ENCODE measurements at regions not wholly inside any gene's neighbourhood (a gene's known extent, or its start where the extent isn't known, plus 50 kb on each side); places are given as distances from the start of the nearest gene placed in this dataset.

DNA sequence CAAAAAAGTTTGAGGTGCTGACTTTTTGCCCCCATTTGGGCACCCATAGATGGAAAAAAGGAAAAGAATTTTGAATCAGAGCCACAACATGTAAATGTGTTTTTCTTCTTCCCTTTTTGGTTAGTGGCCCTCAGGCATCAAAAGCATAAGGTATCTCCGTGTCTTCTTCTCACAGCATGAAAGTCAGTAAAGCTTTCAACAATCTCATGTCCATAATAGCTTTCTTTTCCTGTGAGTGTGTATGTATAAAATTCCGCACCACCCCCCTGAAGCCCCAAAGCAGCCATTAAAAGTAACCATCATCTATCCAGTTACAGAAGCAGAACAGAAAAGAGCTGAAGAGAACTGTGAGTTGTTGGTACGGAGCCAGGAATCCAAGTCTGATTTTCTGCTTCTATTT lies 1539.7 kb upstream of the ACVR2A start (continued):
- TF ChIP-seq, protein P1, sequence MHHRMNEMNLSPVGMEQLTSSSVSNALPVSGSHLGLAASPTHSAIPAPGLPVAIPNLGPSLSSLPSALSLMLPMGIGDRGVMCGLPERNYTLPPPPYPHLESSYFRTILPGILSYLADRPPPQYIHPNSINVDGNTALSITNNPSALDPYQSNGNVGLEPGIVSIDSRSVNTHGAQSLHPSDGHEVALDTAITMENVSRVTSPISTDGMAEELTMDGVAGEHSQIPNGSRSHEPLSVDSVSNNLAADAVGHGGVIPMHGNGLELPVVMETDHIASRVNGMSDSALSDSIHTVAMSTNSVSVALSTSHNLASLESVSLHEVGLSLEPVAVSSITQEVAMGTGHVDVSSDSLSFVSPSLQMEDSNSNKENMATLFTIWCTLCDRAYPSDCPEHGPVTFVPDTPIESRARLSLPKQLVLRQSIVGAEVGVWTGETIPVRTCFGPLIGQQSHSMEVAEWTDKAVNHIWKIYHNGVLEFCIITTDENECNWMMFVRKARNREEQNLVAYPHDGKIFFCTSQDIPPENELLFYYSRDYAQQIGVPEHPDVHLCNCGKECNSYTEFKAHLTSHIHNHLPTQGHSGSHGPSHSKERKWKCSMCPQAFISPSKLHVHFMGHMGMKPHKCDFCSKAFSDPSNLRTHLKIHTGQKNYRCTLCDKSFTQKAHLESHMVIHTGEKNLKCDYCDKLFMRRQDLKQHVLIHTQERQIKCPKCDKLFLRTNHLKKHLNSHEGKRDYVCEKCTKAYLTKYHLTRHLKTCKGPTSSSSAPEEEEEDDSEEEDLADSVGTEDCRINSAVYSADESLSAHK (tag by site-specific recombination; IDR thresholded peaks at IDR 0.05): 0 out of 2 replicates have a peak, but pooled peaks have one; percentile 16
- TF ChIP-seq ZNF155 (tag by site-specific recombination; IDR thresholded peaks at IDR 0.05) (no peak), ZNF777 (tag by site-specific recombination; IDR thresholded peaks at IDR 0.05; ENCODE audit: borderline replicate concordance) (no peak), ZNF423 (tag by site-specific recombination; IDR thresholded peaks at IDR 0.05) (no peak), HOXC10 (CRISPR knock-in tag; IDR thresholded peaks at IDR 0.05) (no peak), ZNF202 (tag by site-specific recombination; IDR thresholded peaks at IDR 0.05; ENCODE audit: borderline replicate concordance) (no peak), ZNF529 (tag by site-specific recombination; IDR thresholded peaks at IDR 0.05; ENCODE audit: insufficient replicate concordance) (no peak), ZNF133 (tag by site-specific recombination; IDR thresholded peaks at IDR 0.05) (no peak)

DNA sequence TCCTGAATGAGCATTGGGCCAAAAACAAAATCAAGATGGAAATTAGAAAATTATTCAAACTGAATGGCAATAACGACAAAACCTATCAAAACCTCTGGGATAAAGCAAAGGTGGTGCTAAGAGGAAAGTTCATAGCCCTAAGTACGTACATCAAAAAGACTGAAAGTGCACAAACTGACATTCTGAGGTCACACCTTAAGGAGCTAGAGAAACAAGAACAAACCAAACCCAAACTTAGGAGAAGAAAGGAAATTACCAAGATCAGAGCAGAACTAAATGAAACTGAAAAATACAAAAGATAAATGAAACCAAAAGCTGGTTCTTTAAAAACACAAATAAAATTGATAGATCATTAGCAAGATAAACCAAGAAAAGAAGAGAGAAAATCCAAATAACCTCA lies 1543.5 kb upstream of the ACVR2A start:
- ChIA-PET POLR2A (no interaction called here), CTCF (no interaction called here)
- TF ChIP-seq ZNF701 (tag by site-specific recombination; IDR thresholded peaks at IDR 0.05): no peak
- no peak for TF ChIP-seq ZFP3 (tag by site-specific recombination; IDR thresholded peaks at IDR 0.05; ENCODE audit: low read depth)
- TF ChIP-seq ZNF544 (tag by site-specific recombination; IDR thresholded peaks at IDR 0.05): no peak
- no peak for TF ChIP-seq YY1 (tag by site-specific recombination; IDR thresholded peaks at IDR 0.05)
- TF ChIP-seq, protein P2, sequence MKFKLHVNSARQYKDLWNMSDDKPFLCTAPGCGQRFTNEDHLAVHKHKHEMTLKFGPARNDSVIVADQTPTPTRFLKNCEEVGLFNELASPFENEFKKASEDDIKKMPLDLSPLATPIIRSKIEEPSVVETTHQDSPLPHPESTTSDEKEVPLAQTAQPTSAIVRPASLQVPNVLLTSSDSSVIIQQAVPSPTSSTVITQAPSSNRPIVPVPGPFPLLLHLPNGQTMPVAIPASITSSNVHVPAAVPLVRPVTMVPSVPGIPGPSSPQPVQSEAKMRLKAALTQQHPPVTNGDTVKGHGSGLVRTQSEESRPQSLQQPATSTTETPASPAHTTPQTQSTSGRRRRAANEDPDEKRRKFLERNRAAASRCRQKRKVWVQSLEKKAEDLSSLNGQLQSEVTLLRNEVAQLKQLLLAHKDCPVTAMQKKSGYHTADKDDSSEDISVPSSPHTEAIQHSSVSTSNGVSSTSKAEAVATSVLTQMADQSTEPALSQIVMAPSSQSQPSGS (tag by site-specific recombination; IDR thresholded peaks at IDR 0.05; ENCODE audit: low read depth): no peak
- TF ChIP-seq, protein P3, sequence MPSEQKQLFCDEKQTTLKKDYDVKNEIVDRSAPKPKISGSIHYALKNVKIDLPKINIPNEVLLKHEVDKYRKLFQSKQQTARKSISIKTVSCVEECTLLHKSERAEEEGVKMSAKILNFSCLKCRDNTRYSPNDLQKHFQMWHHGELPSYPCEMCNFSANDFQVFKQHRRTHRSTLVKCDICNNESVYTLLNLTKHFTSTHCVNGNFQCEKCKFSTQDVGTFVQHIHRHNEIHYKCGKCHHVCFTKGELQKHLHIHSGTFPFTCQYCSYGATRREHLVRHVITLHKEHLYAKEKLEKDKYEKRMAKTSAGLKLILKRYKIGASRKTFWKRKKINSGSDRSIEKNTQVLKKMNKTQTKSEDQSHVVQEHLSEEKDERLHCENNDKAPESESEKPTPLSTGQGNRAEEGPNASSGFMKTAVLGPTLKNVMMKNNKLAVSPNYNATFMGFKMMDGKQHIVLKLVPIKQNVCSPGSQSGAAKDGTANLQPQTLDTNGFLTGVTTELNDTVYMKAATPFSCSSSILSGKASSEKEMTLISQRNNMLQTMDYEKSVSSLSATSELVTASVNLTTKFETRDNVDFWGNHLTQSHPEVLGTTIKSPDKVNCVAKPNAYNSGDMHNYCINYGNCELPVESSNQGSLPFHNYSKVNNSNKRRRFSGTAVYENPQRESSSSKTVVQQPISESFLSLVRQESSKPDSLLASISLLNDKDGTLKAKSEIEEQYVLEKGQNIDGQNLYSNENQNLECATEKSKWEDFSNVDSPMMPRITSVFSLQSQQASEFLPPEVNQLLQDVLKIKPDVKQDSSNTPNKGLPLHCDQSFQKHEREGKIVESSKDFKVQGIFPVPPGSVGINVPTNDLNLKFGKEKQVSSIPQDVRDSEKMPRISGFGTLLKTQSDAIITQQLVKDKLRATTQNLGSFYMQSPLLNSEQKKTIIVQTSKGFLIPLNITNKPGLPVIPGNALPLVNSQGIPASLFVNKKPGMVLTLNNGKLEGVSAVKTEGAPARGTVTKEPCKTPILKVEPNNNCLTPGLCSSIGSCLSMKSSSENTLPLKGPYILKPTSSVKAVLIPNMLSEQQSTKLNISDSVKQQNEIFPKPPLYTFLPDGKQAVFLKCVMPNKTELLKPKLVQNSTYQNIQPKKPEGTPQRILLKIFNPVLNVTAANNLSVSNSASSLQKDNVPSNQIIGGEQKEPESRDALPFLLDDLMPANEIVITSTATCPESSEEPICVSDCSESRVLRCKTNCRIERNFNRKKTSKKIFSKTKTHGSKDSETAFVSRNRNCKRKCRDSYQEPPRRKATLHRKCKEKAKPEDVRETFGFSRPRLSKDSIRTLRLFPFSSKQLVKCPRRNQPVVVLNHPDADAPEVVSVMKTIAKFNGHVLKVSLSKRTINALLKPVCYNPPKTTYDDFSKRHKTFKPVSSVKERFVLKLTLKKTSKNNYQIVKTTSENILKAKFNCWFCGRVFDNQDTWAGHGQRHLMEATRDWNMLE (tag by site-specific recombination; conservative IDR thresholded peaks at IDR 0.05; ENCODE audit: low read depth): no peak
- no peak for TF ChIP-seq BCL11A (tag by site-specific recombination; IDR thresholded peaks at IDR 0.05; ENCODE audit: low read depth)
- TF ChIP-seq, protein P4, sequence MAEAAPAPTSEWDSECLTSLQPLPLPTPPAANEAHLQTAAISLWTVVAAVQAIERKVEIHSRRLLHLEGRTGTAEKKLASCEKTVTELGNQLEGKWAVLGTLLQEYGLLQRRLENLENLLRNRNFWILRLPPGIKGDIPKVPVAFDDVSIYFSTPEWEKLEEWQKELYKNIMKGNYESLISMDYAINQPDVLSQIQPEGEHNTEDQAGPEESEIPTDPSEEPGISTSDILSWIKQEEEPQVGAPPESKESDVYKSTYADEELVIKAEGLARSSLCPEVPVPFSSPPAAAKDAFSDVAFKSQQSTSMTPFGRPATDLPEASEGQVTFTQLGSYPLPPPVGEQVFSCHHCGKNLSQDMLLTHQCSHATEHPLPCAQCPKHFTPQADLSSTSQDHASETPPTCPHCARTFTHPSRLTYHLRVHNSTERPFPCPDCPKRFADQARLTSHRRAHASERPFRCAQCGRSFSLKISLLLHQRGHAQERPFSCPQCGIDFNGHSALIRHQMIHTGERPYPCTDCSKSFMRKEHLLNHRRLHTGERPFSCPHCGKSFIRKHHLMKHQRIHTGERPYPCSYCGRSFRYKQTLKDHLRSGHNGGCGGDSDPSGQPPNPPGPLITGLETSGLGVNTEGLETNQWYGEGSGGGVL (tag by site-specific recombination; IDR thresholded peaks at IDR 0.05): no peak
- no peak for TF ChIP-seq HOXD13 (CRISPR knock-in tag; IDR thresholded peaks at IDR 0.05; ENCODE audit: borderline replicate concordance)
- no peak overlapping the region for H3K4me3 ChIP-seq (ENCODE audit: low read depth, low read length)
- H3K36me3 ChIP-seq (ENCODE audit: control insufficient read depth in 2 of 2, insufficient read depth in 1 of 2, low read length in 2 of 2): no peaks in the 10 kb centered on the region
- H3K4me1 ChIP-seq (ENCODE audit: control insufficient read depth, insufficient read depth, low read length): no peaks in the 10 kb centered on the region
- no peaks in the 10 kb centered on the region for H3K9me3 ChIP-seq (ENCODE audit: control insufficient read depth, insufficient read depth, low read depth, low read length)
- no peak overlapping the region for H3K27ac ChIP-seq (ENCODE audit: extremely low read depth, low read depth, low read length)

All from HEK293 (cell line).